ENCODE measurements at regions not wholly inside any gene's neighbourhood (a gene's known extent, or its start where the extent isn't known, plus 50 kb on each side); places are given as distances from the start of the nearest gene placed in this dataset.

GRCh38 chr20:60170116-60170515 is 211.9 kb downstream of the CDH26 start:
- no peaks in the 10 kb centered on the region for H3K36me3 ChIP-seq
- no peak for TF ChIP-seq CTCF (IDR thresholded peaks at IDR 0.05)
- DNase-seq, result no peak
- H3K9me3 ChIP-seq, result peaks cover 0 to 13% (median 0%) of the 10 kb centered on the region in 11 donors
- no peak for ATAC-seq
- intact Hi-C loops (cut with DNase I), result no loop called here
- peaks cover 0 to 8% (median 0%) of the 10 kb centered on the region in 7 donors for H3K27me3 ChIP-seq
- WGBS, 2 donors, result 75 to 83% methylated on average over 3 of the region's 3 CpGs
- H3K27ac ChIP-seq, result no peak overlapping the region
- no peak overlapping the region for H3K4me3 ChIP-seq
- H3K4me1 ChIP-seq, result peaks cover 0 to 6% (median 0%) of the 10 kb centered on the region in 9 donors

GRCh38 chr20:60171313-60171712 is 213.1 kb downstream of the CDH26 start:
- ATAC-seq (no peak), DNase-seq (no peak)
- Histone ChIP-seq H3K27ac (no peak overlapping the region), H3K27me3 (peaks cover 0 to 1% (median 0%) of the 10 kb centered on the region in 7 donors), H3K36me3 (no peaks in the 10 kb centered on the region), H3K9me3 (peaks cover 0 to 18% (median 0%) of the 10 kb centered on the region in 11 donors), H3K4me3 (no peak overlapping the region), H3K4me1 (peaks cover 0 to 6% (median 0%) of the 10 kb centered on the region in 9 donors)
- no peak for TF ChIP-seq CTCF (IDR thresholded peaks at IDR 0.05)
- intact Hi-C loops (cut with DNase I), result no loop called here

DNA sequence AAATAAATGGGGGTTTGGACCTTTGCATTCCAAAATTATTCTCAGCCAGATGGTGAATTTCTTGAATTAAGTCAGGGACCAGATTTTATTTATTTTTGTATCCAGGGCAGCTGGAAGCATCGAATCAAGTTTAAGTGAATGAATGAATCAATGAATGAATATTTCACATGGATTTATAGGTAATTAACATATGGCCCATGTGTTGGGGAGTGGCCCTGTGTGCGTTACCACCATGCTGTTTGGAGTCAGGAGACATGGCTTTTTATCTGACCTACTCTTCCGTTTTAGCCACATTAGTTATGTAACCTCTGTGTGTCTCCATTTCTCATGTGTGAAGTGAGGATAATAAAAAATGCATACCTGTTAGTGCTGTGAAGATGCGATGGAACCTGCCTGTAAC is 213.5 kb downstream of the CDH26 start:
- Histone ChIP-seq H3K27ac (no peak overlapping the region), H3K36me3 (no peaks in the 10 kb centered on the region), H3K9me3 (peaks cover 0 to 18% (median 0%) of the 10 kb centered on the region in 11 donors), H3K4me1 (peaks cover 0 to 6% (median 0%) of the 10 kb centered on the region in 9 donors), H3K4me3 (no peak overlapping the region), H3K27me3 (no peaks in the 10 kb centered on the region)
- intact Hi-C loops (cut with DNase I), result no loop called here
- WGBS, 2 donors, result 85 to 89% methylated on average over 4 of the region's 4 CpGs
- no peak for DNase-seq
- ATAC-seq, result no peak
- no peak for TF ChIP-seq CTCF (IDR thresholded peaks at IDR 0.05)

DNA sequence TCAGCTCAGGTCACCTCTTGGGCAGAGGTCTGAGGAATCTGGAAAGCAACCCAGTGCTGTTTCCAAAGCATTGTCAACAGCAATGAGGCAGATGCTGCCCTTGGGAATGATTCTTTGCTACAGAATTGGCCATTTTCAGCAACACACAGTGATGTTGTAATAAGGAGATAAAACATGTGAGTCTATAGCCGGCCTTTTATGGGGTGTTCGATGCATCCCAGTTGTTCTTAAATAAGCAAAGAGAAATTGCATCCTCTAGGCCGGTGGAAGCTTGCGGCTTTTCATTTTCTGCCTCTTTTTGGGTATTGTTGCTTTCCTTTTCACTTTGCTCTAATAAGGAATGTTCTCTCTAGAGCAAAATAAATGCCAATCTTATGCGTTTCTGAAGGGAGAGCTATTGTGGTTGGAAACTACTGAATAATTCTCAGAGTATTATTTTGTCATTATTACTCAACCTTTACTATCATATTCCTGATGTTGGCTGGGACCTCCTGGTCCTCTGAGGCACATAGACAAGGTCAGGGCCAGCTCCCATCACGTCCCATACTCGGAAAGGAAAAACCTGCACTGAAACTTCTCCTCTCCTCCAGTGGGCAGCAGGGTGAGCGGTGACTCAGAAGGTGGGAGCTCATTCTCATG is 214.2 kb downstream of the CDH26 start:
- Histone ChIP-seq H3K27ac (no peak overlapping the region), H3K4me1 (peaks cover 0 to 6% (median 0%) of the 10 kb centered on the region in 9 donors), H3K9me3 (peaks cover 0 to 18% (median 0%) of the 10 kb centered on the region in 11 donors), H3K36me3 (no peaks in the 10 kb centered on the region), H3K27me3 (no peaks in the 10 kb centered on the region), H3K4me3 (no peak overlapping the region)
- no peak for TF ChIP-seq CTCF (IDR thresholded peaks at IDR 0.05)
- intact Hi-C loops (cut with DNase I), result no loop called here
- WGBS, 2 donors, result 78 to 85% methylated on average over 8 of the region's 8 CpGs
- ATAC-seq (peak in 3 of 8 donors; percentile 25 to 41 (median 29)), DNase-seq (no peak)

Measured in heart right ventricle (tissue), 16 donors.